ENCODE measurements at regions not wholly inside any gene's neighbourhood (a gene's known extent, or its start where the extent isn't known, plus 50 kb on each side); places are given as distances from the start of the nearest gene placed in this dataset.
A peak's percentile ranks its signal among the peaks of the same experiment; 100 is the strongest.

- no peaks in the 10 kb centered on the region for H3K36me3 ChIP-seq (ENCODE audit: control insufficient read depth, insufficient read depth, low read length)
- no peak overlapping the region for H3K4me3 ChIP-seq (ENCODE audit: low read depth, low read length)
- TF ChIP-seq CTCF (IDR thresholded peaks at IDR 0.05; ENCODE audit: insufficient read depth, low read depth, low read length), result no peak
- POLR2A ChIA-PET, result no interaction called here
- CTCF ChIA-PET, result interaction anchor here (1.2 kb wide), 1 partner anchor 309 kb away, joined by 3 read pairs; no protein-coding TSS in a partner anchor
- H3K27me3 ChIP-seq (ENCODE audit: control insufficient read depth, insufficient read depth, low read length), result no peaks in the 10 kb centered on the region
- DNase-seq (ENCODE audit: low read depth), result no peak
Measured at GRCh38 chr12:105813201-105813600, 325.6 kb downstream of the NUAK1 start.

GRCh38 chr12:105814283-105814682, 324.5 kb downstream of the NUAK1 start:
- ChIA-PET CTCF (no interaction called here), POLR2A (no interaction called here)
- Histone ChIP-seq H3K36me3 (ENCODE audit: control insufficient read depth, insufficient read depth, low read length) (no peaks in the 10 kb centered on the region), H3K27me3 (ENCODE audit: control insufficient read depth, insufficient read depth, low read length) (no peaks in the 10 kb centered on the region), H3K4me3 (ENCODE audit: low read depth, low read length) (no peak overlapping the region)
- TF ChIP-seq CTCF (IDR thresholded peaks at IDR 0.05; ENCODE audit: insufficient read depth, low read depth, low read length), result no peak
- no peak for DNase-seq (ENCODE audit: low read depth)

- H3K36me3 ChIP-seq (ENCODE audit: control insufficient read depth, insufficient read depth, low read length), result no peaks in the 10 kb centered on the region
- no peak for TF ChIP-seq CTCF (IDR thresholded peaks at IDR 0.05; ENCODE audit: insufficient read depth, low read depth, low read length)
- no peaks in the 10 kb centered on the region for H3K27me3 ChIP-seq (ENCODE audit: control insufficient read depth, insufficient read depth, low read length)
- DNase-seq (ENCODE audit: low read depth), result no peak
- POLR2A ChIA-PET, result no interaction called here
- CTCF ChIA-PET, result no interaction called here
- H3K4me3 ChIP-seq (ENCODE audit: low read depth, low read length), result no peak overlapping the region
Measured at GRCh38 chr12:105819549-105819948, 319.2 kb downstream of the NUAK1 start.

- ChIA-PET CTCF (no interaction called here), POLR2A (no interaction called here)
- Histone ChIP-seq H3K27me3 (ENCODE audit: control insufficient read depth, insufficient read depth, low read length) (no peaks in the 10 kb centered on the region), H3K36me3 (ENCODE audit: control insufficient read depth, insufficient read depth, low read length) (no peaks in the 10 kb centered on the region), H3K4me3 (ENCODE audit: low read depth, low read length) (no peak overlapping the region)
- TF ChIP-seq CTCF (IDR thresholded peaks at IDR 0.05; ENCODE audit: insufficient read depth, low read depth, low read length), result no peak
- peak; percentile 90 for DNase-seq (ENCODE audit: low read depth)
Measured at GRCh38 chr12:105820429-105821125, 318.2 kb downstream of the NUAK1 start.

- no peak for TF ChIP-seq CTCF (IDR thresholded peaks at IDR 0.05; ENCODE audit: insufficient read depth, low read depth, low read length)
- Histone ChIP-seq H3K27me3 (ENCODE audit: control insufficient read depth, insufficient read depth, low read length) (no peaks in the 10 kb centered on the region), H3K4me3 (ENCODE audit: low read depth, low read length) (no peak overlapping the region), H3K36me3 (ENCODE audit: control insufficient read depth, insufficient read depth, low read length) (no peaks in the 10 kb centered on the region)
- POLR2A ChIA-PET, result no interaction called here
- no peak for DNase-seq (ENCODE audit: low read depth)
- CTCF ChIA-PET, result interaction anchor here (1.4 kb wide), 1 partner anchor 115 kb away, joined by 3 read pairs; no protein-coding TSS in a partner anchor
Measured at GRCh38 chr12:105822131-105823105, 316.3 kb downstream of the NUAK1 start.
